ENCODE measurements at regions not wholly inside any gene's neighbourhood (a gene's known extent, or its start where the extent isn't known, plus 50 kb on each side); places are given as distances from the start of the nearest gene placed in this dataset.

DNA sequence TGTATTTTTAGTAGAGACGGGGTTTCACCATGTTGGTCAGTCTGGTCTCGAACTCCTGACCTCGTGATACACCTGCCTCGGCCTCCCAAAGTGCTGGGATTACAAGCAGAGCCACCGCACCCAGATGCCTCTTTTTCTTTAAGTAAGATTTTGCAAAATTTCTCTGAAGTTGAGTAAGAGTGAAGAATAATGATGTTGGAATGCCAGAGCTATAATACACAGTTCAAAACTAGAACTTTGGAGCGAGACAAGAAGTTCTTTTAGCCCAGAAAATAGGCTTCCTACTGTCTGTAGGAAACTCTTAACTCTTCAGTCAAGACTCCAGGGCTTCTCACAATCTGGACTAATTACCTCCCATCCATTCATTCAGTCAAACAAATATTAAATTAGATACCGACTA lies 51.4 kb downstream of the MARCHF4 start:
- FAIRE-seq (no peak), DNase-seq (ENCODE audit: insufficient read length, low spot score) (no peak)

DNA sequence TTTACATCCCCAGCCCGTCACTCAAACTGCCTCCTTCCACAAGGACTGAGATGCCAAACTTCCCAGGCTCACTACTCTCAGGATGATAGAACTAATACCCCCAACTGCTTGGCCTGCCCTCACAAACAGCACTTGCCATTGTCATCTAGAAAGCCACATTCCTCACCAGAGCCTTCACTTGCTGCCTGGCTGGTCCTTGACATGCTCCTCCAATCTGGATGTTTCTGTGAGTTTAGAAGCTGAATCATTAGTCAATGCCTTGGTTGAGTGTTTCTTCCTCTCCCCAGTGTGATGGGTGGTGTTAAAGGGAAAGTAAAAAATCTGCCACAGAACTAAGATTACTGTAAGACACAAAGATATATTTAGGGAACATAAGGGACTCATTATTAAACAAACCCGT lies 52.5 kb downstream of the MARCHF4 start:
- FAIRE-seq, result no peak
- no peak for DNase-seq (ENCODE audit: insufficient read length, low spot score)

DNA sequence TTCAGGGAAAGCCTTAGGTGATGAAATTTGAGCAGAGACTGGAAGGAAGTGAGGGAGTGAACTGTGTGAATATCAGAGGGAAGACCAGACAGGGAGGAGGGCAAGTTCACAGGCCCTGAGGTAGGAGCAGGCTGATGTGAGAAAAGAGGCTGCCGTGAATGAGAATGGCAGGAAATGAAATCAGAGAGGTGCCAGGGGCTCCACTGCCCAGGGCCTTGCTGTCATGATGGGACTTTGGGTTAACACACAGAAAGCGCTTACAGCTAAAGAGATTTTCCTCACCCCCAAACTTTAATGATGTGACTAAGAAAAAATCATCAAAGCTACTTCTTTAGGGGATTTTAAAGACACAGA lies 53.8 kb downstream of the MARCHF4 start:
- FAIRE-seq, result no peak
- no peak for DNase-seq (ENCODE audit: insufficient read length, low spot score)

DNA sequence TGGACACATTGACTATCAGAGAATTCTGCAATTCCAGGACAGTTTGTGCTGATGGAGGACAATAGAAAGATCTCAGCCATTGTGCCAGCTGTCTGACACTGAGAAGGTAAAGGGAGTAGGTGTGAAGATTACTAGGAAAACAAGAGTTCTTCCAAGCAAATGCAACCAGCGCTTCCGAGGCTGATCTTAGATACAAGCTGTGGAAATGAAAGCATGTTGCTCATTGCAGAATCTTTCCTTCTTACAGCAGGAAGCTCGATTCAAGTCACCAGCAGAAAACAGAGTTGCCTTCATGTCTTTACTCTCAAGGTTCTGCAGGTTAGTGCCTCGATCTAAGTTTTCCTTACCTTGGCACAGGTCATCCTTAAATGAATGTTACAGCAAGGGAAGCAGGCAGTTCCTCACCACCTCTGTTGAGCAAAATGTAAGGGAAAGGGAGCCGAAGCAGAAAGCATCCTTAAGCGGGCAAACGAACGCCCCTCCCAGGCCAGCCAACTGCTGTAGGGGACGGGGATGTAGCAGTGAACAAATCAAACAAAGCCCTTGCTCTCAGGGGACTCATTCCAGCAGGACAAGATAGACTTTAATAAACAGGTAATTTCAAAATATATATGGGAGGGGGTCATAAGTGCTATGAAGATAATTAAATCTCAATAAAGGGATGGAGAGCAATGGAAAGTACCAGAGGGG lies 54.3 kb downstream of the MARCHF4 start:
- no peak for DNase-seq (ENCODE audit: insufficient read length, low spot score)
- no peak for FAIRE-seq

DNA sequence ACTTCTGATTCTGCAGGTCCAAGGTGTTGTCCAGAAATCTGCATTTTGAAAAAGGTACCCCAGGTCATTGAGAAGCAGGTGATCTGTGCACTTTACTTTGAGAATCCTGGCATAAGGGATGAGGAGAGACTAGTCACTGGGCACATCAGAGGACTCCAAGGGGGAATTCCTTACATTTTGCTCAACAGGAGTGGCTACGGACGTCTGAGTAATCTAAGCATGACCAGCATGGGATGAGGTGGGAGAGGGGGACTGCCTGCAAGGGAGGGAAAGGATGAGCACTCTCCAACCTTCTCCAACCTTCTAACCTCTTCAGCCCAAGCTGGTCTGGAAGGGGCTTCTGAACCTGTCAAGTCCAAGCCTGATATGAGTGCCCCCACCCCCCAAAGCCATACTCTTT lies 55.5 kb downstream of the MARCHF4 start:
- FAIRE-seq (no peak), DNase-seq (ENCODE audit: insufficient read length, low spot score) (no peak)

DNA sequence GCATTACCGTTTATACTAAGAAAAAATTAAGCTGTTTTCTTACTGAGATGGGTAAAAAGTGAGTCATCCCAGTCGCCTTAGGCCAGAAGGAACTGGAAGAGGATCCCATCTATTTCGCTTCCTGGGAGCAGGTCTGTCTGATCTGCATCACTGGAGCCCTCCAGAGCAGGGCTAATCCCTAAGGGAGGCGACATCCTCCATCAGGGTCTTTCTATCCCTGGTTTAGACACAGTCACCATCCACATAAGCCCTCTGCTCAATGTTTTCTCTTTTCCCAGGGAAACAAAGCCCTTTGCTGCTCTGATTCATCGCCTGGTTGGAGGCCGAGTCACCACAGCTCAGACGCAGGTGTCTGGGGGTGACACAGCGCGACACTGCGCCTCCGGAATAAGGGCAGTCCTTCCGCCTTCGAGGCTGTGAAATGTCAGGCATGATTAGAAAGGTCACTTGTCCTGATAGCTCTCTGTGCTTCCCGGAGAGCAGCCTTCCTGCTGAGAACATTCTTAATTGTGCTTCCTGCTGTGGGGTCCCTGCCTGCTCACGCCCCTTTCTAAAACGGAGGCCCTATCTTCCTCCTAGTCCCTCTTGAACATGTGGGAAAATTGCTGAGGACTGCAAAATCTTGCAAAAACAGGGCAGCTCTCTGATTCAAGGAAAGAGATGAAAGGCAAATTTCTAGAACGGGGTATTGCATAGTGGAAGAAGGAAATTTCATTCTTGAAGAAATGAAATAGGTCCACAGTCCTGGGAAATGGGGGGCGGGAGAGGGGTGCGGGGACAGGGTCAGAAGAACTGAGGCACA lies 56.3 kb downstream of the MARCHF4 start:
- FAIRE-seq (no peak), DNase-seq (ENCODE audit: insufficient read length, low spot score) (no peak)

DNA sequence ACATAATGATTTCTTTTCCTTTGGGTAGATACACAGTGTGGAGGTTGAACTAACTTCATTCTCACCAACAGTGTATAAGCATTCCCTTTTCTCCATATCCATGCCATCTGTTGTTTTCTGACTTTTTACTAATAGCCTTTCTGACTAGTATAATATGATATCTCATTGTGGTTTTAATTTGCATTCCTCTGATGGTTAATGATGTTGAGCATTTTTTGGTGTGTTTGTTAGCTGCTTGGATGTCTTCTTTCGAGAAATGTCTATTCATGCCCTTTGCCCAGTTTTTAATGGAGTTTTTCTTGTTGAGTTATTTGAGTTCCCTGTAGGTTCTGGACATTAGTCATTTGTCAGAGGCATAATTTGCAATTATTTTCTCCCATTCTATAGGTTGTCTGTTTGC lies 59.8 kb downstream of the MARCHF4 start:
- no peak for FAIRE-seq
- DNase-seq (ENCODE audit: insufficient read length, low spot score), result no peak

DNA sequence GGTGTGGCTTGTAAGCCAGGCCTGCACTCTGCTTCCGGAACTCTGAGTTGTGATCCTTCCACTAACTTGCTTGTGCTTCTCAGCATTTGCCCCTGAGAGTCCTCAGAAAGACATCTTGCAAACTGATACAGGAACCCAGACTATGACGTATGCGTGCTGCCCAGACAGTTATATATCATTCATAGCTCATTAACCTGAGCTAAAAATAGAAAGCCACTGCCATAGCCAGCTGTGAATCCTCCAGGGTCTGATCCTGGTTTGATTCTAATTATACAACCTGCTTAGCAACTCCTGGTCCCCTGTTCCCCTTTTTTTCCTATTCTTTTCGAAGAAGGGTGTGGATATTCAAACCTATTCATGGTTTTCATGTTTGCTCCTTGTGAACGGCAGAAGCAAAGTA lies 63.7 kb downstream of the MARCHF4 start:
- DNase-seq (ENCODE audit: insufficient read length, low spot score) (no peak), FAIRE-seq (no peak)

DNA sequence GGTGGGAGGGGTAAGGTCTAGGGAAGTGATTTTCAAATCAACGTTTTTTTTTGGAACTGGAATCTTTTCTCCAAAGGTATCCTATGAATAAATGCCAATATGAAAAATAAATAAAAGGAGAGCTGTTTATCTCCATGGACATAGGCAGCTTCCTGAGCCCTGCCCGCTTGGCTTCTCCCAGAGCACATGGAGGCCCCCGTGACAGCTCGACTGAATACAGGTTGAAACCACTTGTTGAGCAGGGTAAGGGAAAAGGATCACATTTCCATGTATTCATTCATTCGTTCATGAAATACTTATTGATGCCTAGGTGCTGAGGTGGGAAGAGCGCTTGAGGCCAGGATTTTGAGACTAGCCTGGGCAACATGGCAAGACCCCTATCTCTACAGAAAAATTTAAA lies 64.8 kb downstream of the MARCHF4 start:
- DNase-seq (ENCODE audit: insufficient read length, low spot score) (no peak), FAIRE-seq (no peak)

DNA sequence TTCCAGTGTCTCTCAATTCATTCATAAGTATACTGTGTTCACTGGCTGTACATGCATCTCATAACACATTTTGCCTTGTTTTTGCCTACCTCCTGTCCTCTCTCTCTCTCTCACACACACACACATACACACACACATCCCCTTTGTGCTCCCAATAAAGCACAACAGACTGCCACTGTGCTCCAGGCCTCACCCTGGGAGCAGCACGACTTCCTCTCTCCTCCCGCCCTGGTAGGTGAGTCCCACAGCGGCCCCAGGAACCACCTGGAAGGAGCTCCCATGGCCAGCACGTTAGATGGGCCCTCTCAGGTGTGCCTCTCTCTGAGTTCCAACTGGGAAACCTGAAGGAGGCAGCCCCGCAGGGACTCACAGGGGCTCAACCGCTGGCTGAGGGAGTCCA lies 65.4 kb downstream of the MARCHF4 start:
- no peak for FAIRE-seq
- DNase-seq (ENCODE audit: insufficient read length, low spot score), result no peak

DNA sequence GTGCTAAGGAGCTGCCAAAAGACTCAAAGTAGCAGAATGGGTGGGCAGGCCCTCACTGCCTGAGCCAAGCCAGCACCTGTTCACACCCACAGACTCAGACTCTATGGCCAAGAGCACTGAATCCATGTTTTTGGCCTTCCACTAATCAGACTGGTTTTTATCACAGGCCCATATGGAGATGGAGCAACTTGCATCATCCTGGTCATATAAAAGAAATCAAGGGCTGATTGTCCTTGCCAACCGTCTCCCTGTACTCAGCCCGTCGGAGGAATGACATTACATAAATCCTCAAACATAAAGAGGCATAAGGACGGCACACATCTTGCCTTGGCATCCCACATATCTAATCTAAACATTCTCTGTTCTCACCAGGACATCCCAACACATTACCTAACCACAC lies 66.7 kb downstream of the MARCHF4 start:
- FAIRE-seq, result no peak
- DNase-seq (ENCODE audit: insufficient read length, low spot score), result no peak

DNA sequence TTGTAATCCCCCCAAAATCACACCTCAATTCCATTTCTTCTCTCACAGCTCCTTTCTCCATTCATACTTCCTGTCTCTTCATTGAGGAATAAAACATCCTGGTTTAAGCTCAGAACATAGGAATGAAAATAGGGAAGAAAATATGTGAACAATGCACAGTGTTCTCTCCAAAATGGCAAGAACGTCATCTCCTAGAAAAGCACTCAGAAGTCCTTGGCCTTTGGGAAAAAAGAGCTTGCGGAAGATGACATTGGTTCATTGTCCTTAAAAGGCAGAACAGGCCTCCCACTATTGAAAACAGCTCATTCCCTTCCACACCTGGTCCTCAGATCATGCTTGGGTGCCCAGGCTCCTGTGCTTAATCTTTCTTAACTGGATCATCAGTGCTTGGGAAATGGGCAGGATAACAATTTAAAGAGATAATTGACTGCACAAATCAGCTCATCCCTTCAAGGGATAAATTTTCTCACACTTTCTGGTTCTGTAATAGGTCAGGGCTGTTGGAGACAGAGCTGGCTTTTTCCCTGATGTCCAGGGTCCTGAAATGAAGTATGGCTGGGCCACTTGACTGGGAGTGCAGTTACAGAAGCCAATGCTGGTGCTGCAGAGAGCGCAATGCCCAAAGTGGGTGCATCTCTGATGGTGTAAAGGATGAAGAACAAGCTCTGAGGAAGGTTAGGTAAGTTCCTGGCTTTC lies 69.2 kb downstream of the MARCHF4 start:
- FAIRE-seq, result no peak
- DNase-seq (ENCODE audit: insufficient read length, low spot score), result no peak

DNA sequence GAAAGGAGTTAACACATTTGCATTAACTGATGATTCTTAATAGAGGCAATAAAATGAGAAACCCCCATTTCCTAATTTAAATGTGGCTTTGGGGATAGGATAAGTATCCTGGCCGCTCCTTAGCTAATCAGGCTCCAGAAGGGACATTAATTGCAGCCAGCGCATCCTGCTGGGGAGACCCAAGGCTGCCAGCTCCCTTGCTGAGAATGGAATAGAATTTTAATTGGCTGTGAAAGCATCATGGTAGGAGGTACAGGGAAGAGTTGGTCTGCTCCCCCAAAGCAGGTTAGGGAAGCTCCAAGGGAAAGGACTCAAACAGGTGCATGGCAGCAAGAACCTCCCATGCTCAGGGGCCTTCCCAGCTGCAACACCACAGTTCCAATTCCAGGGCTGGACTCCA lies 71.4 kb downstream of the MARCHF4 start:
- FAIRE-seq, result no peak
- no peak for DNase-seq (ENCODE audit: insufficient read length, low spot score)

DNA sequence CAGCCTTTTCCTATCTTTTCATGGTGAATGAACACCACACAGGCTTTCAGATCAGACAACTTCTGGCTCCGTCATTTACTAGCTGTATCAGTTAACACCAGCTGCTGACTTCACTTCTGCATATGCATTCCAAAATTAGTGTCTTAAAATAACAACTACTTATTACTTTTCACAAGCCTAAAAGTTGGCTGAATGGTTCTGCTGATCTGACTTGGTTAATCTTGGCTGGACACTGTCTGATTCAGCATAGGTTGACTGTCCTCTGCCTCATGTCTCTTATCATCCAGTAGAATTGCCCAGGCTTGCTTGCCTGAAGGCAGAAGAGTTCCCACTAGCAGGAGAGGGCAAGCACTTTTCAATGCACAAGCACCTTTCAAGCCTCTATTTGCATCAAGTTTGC lies 72.7 kb downstream of the MARCHF4 start:
- DNase-seq (ENCODE audit: insufficient read length, low spot score), result no peak
- FAIRE-seq, result no peak

DNA sequence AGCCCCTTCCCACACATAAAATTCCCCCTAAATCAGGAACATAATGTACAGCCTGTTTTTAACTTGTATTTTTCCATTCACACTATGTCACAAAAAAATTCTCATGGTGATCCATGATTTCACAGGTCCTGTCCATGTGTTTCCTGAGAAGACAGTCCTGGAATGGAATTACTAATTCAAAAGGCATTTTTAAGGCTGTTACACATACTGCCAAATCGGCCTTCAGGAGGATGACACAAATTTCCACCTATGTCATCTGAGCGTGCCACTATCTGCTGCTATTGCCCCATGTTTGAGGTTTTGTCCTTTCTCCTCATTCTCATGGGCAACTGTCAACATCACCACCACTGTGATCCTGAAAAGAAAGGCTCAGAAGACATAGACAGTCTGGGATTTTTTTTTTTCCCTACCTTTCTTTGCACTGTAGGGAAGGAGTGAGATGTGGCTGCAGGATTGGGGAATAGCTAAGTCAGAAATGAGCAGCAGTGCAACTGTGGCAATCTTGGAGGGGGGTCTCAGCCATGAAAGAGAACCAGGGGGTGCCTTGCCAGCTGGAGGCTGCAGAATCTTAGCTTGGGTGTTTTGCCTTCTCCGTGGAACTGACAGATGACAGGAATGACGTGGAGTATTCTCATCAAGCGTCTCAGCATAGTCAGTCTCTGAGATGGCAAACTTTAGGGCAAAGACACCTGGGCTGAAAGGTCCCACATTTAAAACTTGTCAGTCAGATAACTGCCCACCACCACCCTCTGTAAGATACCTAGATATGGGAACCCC lies 73.4 kb downstream of the MARCHF4 start:
- FAIRE-seq (no peak), DNase-seq (ENCODE audit: insufficient read length, low spot score) (no peak)

DNA sequence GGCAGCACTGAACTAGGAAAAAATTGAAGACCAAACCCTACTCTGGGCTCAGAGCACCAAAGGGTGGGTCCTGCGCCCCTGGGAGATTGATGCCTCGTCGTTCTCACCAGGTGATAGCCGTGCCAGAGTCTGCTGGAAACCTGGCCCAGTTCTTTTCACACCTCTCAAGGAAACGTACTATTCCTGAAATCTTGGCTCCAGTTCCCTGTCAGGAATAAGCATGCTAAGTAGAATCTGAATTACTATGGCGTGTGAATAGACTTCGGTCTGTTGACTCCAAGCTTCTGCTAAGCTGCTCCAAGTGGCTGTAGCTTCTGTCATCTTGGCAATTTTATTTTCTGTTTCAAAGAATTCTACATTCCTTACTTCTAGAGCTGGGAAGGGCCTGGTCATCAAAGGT lies 75.4 kb downstream of the MARCHF4 start:
- DNase-seq (ENCODE audit: insufficient read length, low spot score) (no peak), FAIRE-seq (no peak)

DNA sequence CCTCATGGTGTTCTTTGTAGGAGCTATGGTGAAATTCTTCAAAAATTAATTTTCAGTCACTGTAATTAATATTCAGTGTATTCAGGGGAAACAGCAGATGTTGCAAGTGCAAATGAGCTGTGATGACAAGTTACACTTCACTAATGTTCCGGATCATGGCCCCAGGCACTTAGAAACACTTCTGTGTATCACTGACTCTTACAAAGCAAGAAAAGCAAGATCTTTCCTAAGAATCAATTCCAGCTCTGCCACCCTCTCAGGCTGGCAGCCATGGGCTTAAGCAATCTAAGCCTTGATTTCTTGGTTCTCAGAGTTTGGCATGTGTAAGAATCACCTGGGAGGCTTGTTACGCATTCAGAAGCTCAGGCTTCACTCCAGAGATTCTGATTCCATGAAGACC lies 78.0 kb downstream of the MARCHF4 start:
- FAIRE-seq, result no peak
- DNase-seq (ENCODE audit: insufficient read length, low spot score), result no peak

DNA sequence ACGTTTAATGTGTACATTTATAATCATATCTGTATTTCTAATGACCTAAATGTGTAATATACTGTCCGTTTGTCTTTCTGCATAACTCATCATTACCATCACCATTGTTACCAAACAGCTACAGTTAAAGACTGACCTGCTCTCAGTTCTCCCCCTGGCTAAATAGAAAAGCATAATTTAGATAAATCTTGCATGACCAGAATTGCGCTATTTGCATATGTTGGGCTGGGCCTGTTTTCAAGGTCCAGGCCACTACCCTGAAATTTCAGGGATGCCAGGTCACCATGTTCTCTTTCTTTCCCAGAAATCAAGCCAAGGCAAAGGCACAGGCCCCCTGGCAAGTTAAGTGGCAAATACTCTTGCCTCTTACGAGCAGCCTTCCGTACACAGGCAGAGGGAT lies 78.4 kb downstream of the MARCHF4 start:
- DNase-seq (ENCODE audit: insufficient read length, low spot score) (no peak), FAIRE-seq (no peak)

DNA sequence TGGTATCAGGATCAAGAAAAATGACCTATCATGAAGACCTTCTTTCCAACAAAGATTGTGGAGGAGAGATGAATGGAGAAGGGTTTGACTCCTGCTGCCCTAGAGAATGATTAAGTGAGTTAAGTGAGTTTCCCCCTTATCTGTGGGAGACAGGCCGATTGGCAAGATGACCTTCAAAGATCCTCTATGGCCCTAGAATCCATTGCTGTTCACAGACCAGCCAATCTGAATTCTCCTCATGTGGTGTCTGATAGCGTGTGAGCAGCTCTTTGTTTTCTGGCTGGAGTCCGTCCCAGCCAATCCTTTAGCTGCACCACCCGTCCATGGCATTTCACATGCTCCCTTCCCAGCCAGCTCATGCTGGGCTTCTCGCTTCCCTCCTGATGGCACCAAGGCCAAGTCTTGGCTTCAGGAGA lies 79.4 kb downstream of the MARCHF4 start:
- FAIRE-seq, result peak; percentile 49
- no peak for DNase-seq (ENCODE audit: insufficient read length, low spot score)

DNA sequence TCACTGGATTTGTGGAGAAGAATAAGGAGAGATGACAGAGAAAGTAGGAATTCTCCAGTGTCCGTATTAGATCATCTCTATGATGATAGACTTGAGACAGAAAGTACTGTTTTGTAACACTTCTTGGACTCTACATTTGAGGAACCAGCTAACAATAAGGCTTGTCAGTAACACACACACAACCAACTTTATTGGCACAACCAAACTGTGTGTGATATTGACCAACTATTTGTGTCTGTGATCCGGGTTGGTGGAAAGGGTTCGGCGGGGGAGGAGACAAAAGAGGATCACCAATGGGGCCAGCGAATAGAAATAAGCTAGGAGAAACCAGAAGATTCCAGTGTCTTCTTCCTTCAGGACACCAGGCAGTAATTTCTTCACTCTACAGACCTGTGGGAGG lies 79.8 kb downstream of the MARCHF4 start:
- FAIRE-seq (no peak), DNase-seq (ENCODE audit: insufficient read length, low spot score) (no peak)

DNA sequence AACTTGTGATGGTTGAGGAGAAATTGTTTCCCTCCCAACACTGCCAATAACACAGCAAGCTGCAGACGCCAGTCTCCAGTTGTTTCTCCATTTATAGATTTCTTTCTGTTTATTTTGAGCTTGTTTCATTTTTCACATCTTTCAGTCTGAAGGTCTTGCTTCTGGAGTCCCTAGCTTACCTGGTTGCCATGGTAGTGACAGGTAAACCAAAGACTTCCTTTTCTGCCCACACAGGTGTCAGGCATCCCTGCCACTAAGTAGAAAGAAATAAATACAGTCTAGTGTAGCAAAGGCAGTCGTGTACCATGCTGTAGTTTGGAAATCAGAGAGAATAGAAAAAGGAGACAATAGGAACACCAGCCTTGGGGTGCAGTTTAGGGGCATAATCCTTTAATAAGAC lies 82.8 kb downstream of the MARCHF4 start:
- DNase-seq (ENCODE audit: insufficient read length, low spot score), result no peak
- no peak for FAIRE-seq

All from GM19239 (cell line).